ENCODE measurements at regions not wholly inside any gene's neighbourhood (a gene's known extent, or its start where the extent isn't known, plus 50 kb on each side); places are given as distances from the start of the nearest gene placed in this dataset.
A peak's percentile ranks its signal among the peaks of the same experiment; 100 is the strongest.

DNA sequence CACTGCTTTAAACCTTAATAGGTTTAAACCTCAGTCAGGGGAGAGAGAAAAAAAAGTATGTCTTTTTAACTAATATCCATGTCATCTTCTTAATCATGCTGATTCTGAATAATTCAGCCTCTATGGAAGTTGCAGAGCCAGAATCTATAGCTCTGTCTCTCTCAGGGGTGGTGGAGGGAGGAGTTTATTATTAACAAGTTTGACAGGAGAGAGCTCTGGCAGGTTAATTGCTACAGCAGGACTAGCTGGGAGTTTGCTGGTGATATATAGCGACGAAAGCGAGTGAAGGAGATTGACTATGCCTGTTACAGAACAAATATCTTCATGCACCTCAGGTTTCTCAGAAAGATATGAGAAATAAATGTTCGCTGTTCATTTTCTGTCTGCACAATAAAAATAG lies 586.4 kb downstream of the TLE4 start:
- Histone ChIP-seq H3K9me2 (replicated peaks; ENCODE audit: insufficient read depth) (no peaks in the 10 kb centered on the region), H2AFZ (no peak overlapping the region), H3K27ac (no peak overlapping the region), H4K20me1 (ENCODE audit: insufficient read depth, poor library complexity, severe bottlenecking) (no peaks in the 10 kb centered on the region), H3K27me3 (no peaks in the 10 kb centered on the region), H3K4me1 (ENCODE audit: insufficient read depth) (peaks cover 3% of the 10 kb centered on the region), H3K4me3 (no peak overlapping the region), H3K4me2 (peak overlapping the region; percentile 64), H3K79me2 (no peaks in the 10 kb centered on the region), H3K36me3 (replicated peaks; ENCODE audit: insufficient read depth, low read depth) (no peaks in the 10 kb centered on the region), H3K9me3 (ENCODE audit: low read depth) (no peaks in the 10 kb centered on the region)
- TF ChIP-seq, protein P1, sequence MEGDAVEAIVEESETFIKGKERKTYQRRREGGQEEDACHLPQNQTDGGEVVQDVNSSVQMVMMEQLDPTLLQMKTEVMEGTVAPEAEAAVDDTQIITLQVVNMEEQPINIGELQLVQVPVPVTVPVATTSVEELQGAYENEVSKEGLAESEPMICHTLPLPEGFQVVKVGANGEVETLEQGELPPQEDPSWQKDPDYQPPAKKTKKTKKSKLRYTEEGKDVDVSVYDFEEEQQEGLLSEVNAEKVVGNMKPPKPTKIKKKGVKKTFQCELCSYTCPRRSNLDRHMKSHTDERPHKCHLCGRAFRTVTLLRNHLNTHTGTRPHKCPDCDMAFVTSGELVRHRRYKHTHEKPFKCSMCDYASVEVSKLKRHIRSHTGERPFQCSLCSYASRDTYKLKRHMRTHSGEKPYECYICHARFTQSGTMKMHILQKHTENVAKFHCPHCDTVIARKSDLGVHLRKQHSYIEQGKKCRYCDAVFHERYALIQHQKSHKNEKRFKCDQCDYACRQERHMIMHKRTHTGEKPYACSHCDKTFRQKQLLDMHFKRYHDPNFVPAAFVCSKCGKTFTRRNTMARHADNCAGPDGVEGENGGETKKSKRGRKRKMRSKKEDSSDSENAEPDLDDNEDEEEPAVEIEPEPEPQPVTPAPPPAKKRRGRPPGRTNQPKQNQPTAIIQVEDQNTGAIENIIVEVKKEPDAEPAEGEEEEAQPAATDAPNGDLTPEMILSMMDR (IDR thresholded peaks at IDR 0.05; ENCODE audit: poor library complexity) = no peak
- no peak for TF ChIP-seq EZH2 (IDR thresholded peaks at IDR 0.05; ENCODE audit: borderline replicate concordance)
- no peak for TF ChIP-seq EZH2phosphoT487 (IDR thresholded peaks at IDR 0.05; ENCODE audit: low read depth, severe bottlenecking, unreplicated experiment)
- 29% methylated on average over 4 of the region's 4 CpGs for WGBS (ENCODE audit: low lambda C conversion rate, missing lambda C conversion rate)
- peak; percentile 30 for DNase-seq (ENCODE audit: low spot score)

DNA sequence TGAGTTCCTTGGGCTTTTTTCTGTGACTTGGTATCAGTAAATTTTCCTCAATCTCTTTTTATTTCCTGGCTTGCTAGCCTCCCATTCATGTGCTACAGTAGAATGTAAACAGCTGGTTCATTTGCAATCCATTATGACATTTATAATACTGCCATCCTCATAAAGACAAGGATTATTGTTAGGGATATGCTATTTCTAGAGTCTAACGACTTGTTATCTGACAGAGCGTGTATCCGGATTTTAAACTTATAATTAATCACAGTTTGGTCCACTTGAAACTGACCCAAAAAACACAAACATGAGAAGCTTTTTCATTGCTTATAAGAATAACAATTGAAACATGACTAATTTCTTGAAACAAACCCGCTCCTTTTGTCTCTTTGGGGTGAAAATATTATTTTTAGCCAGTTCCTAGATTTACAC lies 585.8 kb downstream of the TLE4 start:
- H4K20me1 ChIP-seq (ENCODE audit: insufficient read depth, poor library complexity, severe bottlenecking) = no peaks in the 10 kb centered on the region
- no peak overlapping the region for H3K4me3 ChIP-seq
- H3K79me2 ChIP-seq = no peaks in the 10 kb centered on the region
- no peak overlapping the region for H2AFZ ChIP-seq
- H3K9me3 ChIP-seq (ENCODE audit: low read depth) = no peaks in the 10 kb centered on the region
- no peaks in the 10 kb centered on the region for H3K36me3 ChIP-seq (replicated peaks; ENCODE audit: insufficient read depth, low read depth)
- DNase-seq (ENCODE audit: low spot score) = no peak
- 57% methylated on average over 4 of the region's 4 CpGs for WGBS (ENCODE audit: low lambda C conversion rate, missing lambda C conversion rate)
- no peak overlapping the region for H3K27ac ChIP-seq
- TF ChIP-seq, protein P1 (IDR thresholded peaks at IDR 0.05; ENCODE audit: poor library complexity) = no peak
- peak; percentile 46 for TF ChIP-seq EZH2phosphoT487 (IDR thresholded peaks at IDR 0.05; ENCODE audit: low read depth, severe bottlenecking, unreplicated experiment)
- no peaks in the 10 kb centered on the region for H3K27me3 ChIP-seq
- H3K9me2 ChIP-seq (replicated peaks; ENCODE audit: insufficient read depth) = no peaks in the 10 kb centered on the region
- peaks cover 3% of the 10 kb centered on the region for H3K4me1 ChIP-seq (ENCODE audit: insufficient read depth)
- peak overlapping the region; percentile 64 for H3K4me2 ChIP-seq

DNA sequence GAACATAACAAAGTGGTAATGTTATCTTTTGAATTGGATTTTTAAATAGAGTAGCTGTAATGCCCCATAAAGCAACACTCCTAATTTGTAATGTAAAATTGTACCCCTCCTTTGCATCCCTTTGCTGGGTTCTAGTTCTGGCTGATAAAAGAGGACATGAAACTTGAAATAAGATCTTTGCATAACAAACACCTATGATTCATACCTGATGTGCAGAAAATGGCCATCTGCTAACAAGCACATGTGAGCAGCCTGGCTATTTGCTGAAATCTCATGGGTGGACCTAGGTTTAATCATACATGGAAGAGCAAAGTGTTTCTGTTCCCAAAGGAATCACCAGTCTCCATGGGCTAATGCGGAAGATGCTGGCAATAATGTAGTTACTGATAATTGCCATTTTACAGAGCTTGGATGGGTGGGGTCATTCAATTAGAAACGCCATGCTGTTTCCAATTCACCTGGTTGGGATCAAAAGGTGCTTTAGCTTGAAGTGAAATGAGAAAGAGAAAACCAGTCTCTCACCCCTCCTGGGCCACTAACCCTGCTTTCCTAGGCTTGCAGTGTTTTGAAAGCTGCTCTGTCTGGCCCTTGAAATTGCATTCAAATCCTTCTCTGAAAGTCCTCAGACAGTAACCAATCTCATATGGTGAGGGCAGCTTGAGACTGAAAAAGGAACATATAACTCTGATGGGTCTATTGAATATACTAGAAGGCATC lies 585.1 kb downstream of the TLE4 start:
- peak overlapping the region; percentile 64 for H3K4me2 ChIP-seq
- H3K79me2 ChIP-seq = no peaks in the 10 kb centered on the region
- no peaks in the 10 kb centered on the region for H3K36me3 ChIP-seq (replicated peaks; ENCODE audit: insufficient read depth, low read depth)
- peaks cover 3% of the 10 kb centered on the region for H3K4me1 ChIP-seq (ENCODE audit: insufficient read depth)
- no peak overlapping the region for H3K4me3 ChIP-seq
- no peak for TF ChIP-seq EZH2phosphoT487 (IDR thresholded peaks at IDR 0.05; ENCODE audit: low read depth, severe bottlenecking, unreplicated experiment)
- WGBS (ENCODE audit: low lambda C conversion rate, missing lambda C conversion rate) = 80% methylated on average over 2 of the region's 2 CpGs
- no peak overlapping the region for H3K27ac ChIP-seq
- no peak for DNase-seq (ENCODE audit: low spot score)
- H4K20me1 ChIP-seq (ENCODE audit: insufficient read depth, poor library complexity, severe bottlenecking) = no peaks in the 10 kb centered on the region
- no peaks in the 10 kb centered on the region for H3K9me2 ChIP-seq (replicated peaks; ENCODE audit: insufficient read depth)
- no peak overlapping the region for H2AFZ ChIP-seq
- no peaks in the 10 kb centered on the region for H3K9me3 ChIP-seq (ENCODE audit: low read depth)
- H3K27me3 ChIP-seq = no peaks in the 10 kb centered on the region

DNA sequence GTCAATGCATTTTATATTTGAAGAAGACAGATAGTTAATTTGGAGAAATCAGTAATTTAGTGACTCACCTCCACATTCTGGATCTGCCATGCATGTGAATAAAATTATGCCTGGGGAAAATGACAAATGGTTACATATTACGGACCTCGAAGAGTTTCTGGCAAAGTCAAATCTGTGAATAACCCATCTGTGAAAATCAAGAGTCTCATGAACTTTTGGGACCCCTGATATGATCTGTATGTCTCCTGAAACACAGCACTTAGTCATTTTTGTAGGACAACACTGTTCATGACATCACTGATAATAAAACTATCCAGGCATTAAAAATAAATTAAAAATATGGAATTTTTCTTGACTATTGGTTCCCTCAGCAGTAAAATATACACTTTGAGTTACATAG lies 584.5 kb downstream of the TLE4 start:
- no peaks in the 10 kb centered on the region for H3K9me3 ChIP-seq (ENCODE audit: low read depth)
- no peak overlapping the region for H2AFZ ChIP-seq
- TF ChIP-seq EZH2phosphoT487 (IDR thresholded peaks at IDR 0.05; ENCODE audit: low read depth, severe bottlenecking, unreplicated experiment) = no peak
- 90% methylated on average over 2 of the region's 2 CpGs for WGBS (ENCODE audit: low lambda C conversion rate, missing lambda C conversion rate)
- no peak for DNase-seq (ENCODE audit: low spot score)
- H4K20me1 ChIP-seq (ENCODE audit: insufficient read depth, poor library complexity, severe bottlenecking) = no peaks in the 10 kb centered on the region
- H3K79me2 ChIP-seq = no peaks in the 10 kb centered on the region
- no peaks in the 10 kb centered on the region for H3K36me3 ChIP-seq (replicated peaks; ENCODE audit: insufficient read depth, low read depth)
- no peak overlapping the region for H3K4me2 ChIP-seq
- no peak overlapping the region for H3K27ac ChIP-seq
- no peaks in the 10 kb centered on the region for H3K9me2 ChIP-seq (replicated peaks; ENCODE audit: insufficient read depth)
- peaks cover 3% of the 10 kb centered on the region for H3K4me1 ChIP-seq (ENCODE audit: insufficient read depth)
- H3K4me3 ChIP-seq = no peak overlapping the region
- H3K27me3 ChIP-seq = no peaks in the 10 kb centered on the region

Data from hepatocyte (in vitro differentiated cells).